OCI-LY1 (cell line): ENCODE measurements at regions not wholly inside any gene's neighbourhood (a gene's known extent, or its start where the extent isn't known, plus 50 kb on each side); places are given as distances from the start of the nearest gene placed in this dataset.

ENCODE experiments used
- CTCF ChIP-seq: fragments of 200-600 bp; sonication (generic), shearing (Covaris generic); IDR thresholded peaks from 2 replicates; pipeline ENCODE4 v1.5.1; 2017; ENCODE audit warnings: mild to moderate bottlenecking, antibody characterized with exemption, low read length, moderate library complexity, mixed read lengths
- EZH2 ChIP-seq: fragments of 200-600 bp; sonication (generic), shearing (Covaris generic); IDR thresholded peaks from 2 replicates; pipeline ENCODE4 v1.8.0; 2017; ENCODE audit warnings: borderline replicate concordance, mixed run types, mild to moderate bottlenecking, antibody characterized with exemption, low read length, moderate library complexity, mixed read lengths

GRCh38 chr15:93219859-93220420 is 130.9 kb upstream of the RGMA start:
- no peak for TF ChIP-seq EZH2
- TF ChIP-seq CTCF = no peak
